B cell (primary cell): ENCODE measurements at regions not wholly inside any gene's neighbourhood (a gene's known extent, or its start where the extent isn't known, plus 50 kb on each side); places are given as distances from the start of the nearest gene placed in this dataset.

ENCODE experiments used
- ATAC-seq: fragments of 200-7000 bp; cut with Tn5 transposase; one replicate; pipeline ENCODE4 v1.10.0; 2021; ENCODE audit warnings: low read depth, mild to moderate bottlenecking, moderate number of reproducible peaks, moderate library complexity
- CTCF ChIA-PET: fragments of 350-600 bp; sonication (Branson Sonifier 250); formaldehyde crosslinking; loops from one replicate; lab custom pipeline; 2021; ENCODE audit warnings: antibody characterized with exemption, inconsistent platforms; lab: Charles Lee
- POLR2A ChIA-PET: fragments of 350-600 bp; sonication (Branson Sonifier 250); formaldehyde crosslinking; loops from one replicate; lab custom pipeline; 2021; ENCODE audit warnings: antibody characterized with exemption; lab: Charles Lee
- DNase-seq: peaks from one replicate; pipeline ENCODE4 v3.0.0; 2013
- H2AFZ ChIP-seq: 2 replicates; pipeline ENCODE4 v1.6.1; 2012; ENCODE audit warnings: mild to moderate bottlenecking, low read depth, low read length; ENCODE audit not compliant: insufficient read depth, poor library complexity, severe bottlenecking
- H3K27ac ChIP-seq, 2 donors: 1 replicate in 1 of 2; 2 replicates in 1 of 2; pipeline ENCODE4 v1.5.1; 2012 to 2013; ENCODE audit warnings: low read length in 2 of 2, mild to moderate bottlenecking in 2 of 2, moderate library complexity in 1 of 2
- H3K27me3 ChIP-seq, 4 experiments: fragments of 200-600 bp in 1 of 4; sonication (generic) in 1 of 4; replicated peaks in 1 of 4; 1 replicate in 2 of 4; 2 replicates in 2 of 4; pipeline versions ENCODE4 v1.6.1 to v1.7.0; 2013 to 2016; ENCODE audit warnings: low read length in 3 of 4, mild to moderate bottlenecking in 2 of 4, mixed read lengths in 1 of 4, moderate library complexity in 1 of 4; ENCODE audit not compliant: insufficient read depth in 4 of 4, control insufficient read depth in 3 of 4; ENCODE audit errors: control extremely low read depth in 1 of 4
- H3K36me3 ChIP-seq, 2 experiments: replicated peaks in 1 of 2; 1 replicate in 1 of 2; 2 replicates in 1 of 2; pipeline versions ENCODE4 v1.6.1 to v1.7.1; 2013; ENCODE audit warnings: low read length in 1 of 2; ENCODE audit not compliant: insufficient read depth in 2 of 2, control insufficient read depth in 1 of 2; ENCODE audit errors: control extremely low read depth in 1 of 2, extremely low read depth in 1 of 2
- H3K4me1 ChIP-seq, 2 donors: fragments of 200-600 bp in 1 of 2; sonication (generic) in 1 of 2; 1 replicate in 1 of 2; 2 replicates in 1 of 2; pipeline versions ENCODE4 v1.5.1 to v1.6.1; 2013 to 2017; ENCODE audit warnings: low read length in 2 of 2; ENCODE audit not compliant: control insufficient read depth in 2 of 2, insufficient read depth in 2 of 2
- H3K4me2 ChIP-seq: replicated peaks from 2 replicates; pipeline ENCODE3; 2012; ENCODE audit warnings: mild to moderate bottlenecking, low read depth, low read length; ENCODE audit not compliant: poor library complexity, severe bottlenecking
- H3K4me3 ChIP-seq, 5 experiments: fragments of 200-600 bp in 1 of 5; sonication (generic) in 1 of 5; 1 replicate in 3 of 5; 2 replicates in 2 of 5; pipeline versions ENCODE4 v1.5.1 to v1.7.0; 2011 to 2016; ENCODE audit warnings: low read length in 4 of 5, mild to moderate bottlenecking in 4 of 5, low read depth in 2 of 5, control low read depth in 1 of 5, moderate library complexity in 1 of 5; ENCODE audit not compliant: insufficient read depth in 1 of 5; ENCODE audit errors: control extremely low read depth in 1 of 5, extremely low read depth in 1 of 5
- H3K79me2 ChIP-seq: fragments of 200-600 bp; sonication (generic); one replicate; pipeline ENCODE4 v1.6.0; 2016; ENCODE audit warnings: low read length; ENCODE audit not compliant: control insufficient read depth, insufficient read depth
- H3K9ac ChIP-seq: fragments of 200-600 bp; sonication (generic); 2 replicates; pipeline ENCODE4 v1.6.1; 2017; ENCODE audit warnings: mild to moderate bottlenecking, low read length, moderate library complexity
- H3K9me3 ChIP-seq, 3 donors: one replicate each; pipeline versions ENCODE4 v1.6.1 to v1.7.1; 2013; ENCODE audit warnings: low read length in 2 of 3; ENCODE audit not compliant: control insufficient read depth in 2 of 3, insufficient read depth in 1 of 3; ENCODE audit errors: control extremely low read depth in 1 of 3
- H4K20me1 ChIP-seq: 2 replicates; pipeline ENCODE4 v1.6.0; 2012; ENCODE audit warnings: mild to moderate bottlenecking, low read length; ENCODE audit not compliant: insufficient read depth, control insufficient read depth, poor library complexity, severe bottlenecking
- H3K27ac Mint-ChIP-seq: one replicate; pipeline ENCODE4 v1.8.0; 2021; ENCODE audit warnings: mixed read lengths
- H3K27me3 Mint-ChIP-seq: one replicate; pipeline ENCODE4 v1.8.0; 2021; ENCODE audit warnings: mixed read lengths
- H3K4me1 Mint-ChIP-seq: one replicate; pipeline ENCODE4 v1.8.0; 2021; ENCODE audit warnings: mixed read lengths
- H3K4me3 Mint-ChIP-seq: one replicate; pipeline ENCODE4 v1.8.0; 2021; ENCODE audit warnings: mixed read lengths
- H3K9me3 Mint-ChIP-seq: one replicate; pipeline ENCODE4 v1.8.0; 2022; ENCODE audit warnings: mixed read lengths; ENCODE audit not compliant: insufficient read depth
- EZH2 ChIP-seq: IDR thresholded peaks from 2 replicates; pipeline ENCODE4 v1.6.1; 2012; ENCODE audit warnings: borderline replicate concordance, low read depth, mild to moderate bottlenecking, moderate library complexity, low read length; ENCODE audit not compliant: insufficient read depth, poor library complexity, severe bottlenecking
- WGBS: methylation state at CpG from one replicate; pipeline ENCODE4 v1.1.5; 2013; ENCODE audit warnings: missing lambda C conversion rate; ENCODE audit not compliant: insufficient coverage; 5-methylcytosine and 5-hydroxymethylcytosine counted together
- intact Hi-C: fragments of 100-400 bp; cut with micrococcal nuclease; formaldehyde crosslinking; loops from one replicate; pipeline ENCODE4 v1.10.0; 2022
- TF ChIP-seq, protein P1 (sequence below): fragments of 200-600 bp; IDR thresholded peaks from one replicate; pipeline ENCODE4 v1.8.0; 2022; ENCODE audit warnings: antibody characterized with exemption, mild to moderate bottlenecking

DNA sequence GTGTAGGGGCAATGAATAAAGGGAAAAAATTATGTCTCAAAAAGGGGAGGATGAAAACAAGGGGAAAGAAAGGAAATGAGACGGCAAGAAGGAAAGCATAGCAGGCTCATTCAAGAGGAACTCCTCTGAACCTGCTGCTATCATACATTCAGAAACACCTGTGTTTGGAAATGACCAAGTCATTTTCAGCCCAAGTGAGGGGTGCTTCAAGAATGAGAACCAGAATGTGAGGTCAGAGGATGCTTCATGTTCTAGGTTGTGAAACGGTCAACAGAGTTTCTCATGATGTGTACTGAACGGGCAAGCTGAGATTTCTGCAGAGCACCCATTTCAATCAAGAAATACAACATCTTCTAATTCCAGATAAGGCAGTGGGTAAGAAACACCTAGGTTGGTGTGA, 1367.2 kb upstream of the CELF4 start:
- DNase-seq (no peak), ATAC-seq (no peak)
- Histone ChIP-seq H3K27me3 (no peaks in the 10 kb centered on the region), H3K79me2 (no peaks in the 10 kb centered on the region), H3K36me3 (no peaks in the 10 kb centered on the region), H3K4me1 (no peaks in the 10 kb centered on the region), H3K27ac (no peak overlapping the region), H4K20me1 (no peaks in the 10 kb centered on the region), H2AFZ (no peak overlapping the region), H3K4me3 (no peak overlapping the region), H3K9ac (no peak overlapping the region), H3K4me2 (no peak overlapping the region), H3K9me3 (no peaks in the 10 kb centered on the region)
- Mint-ChIP-seq H3K27ac (no peak overlapping the region), H3K4me1 (no peaks in the 10 kb centered on the region), H3K9me3 (peaks cover 5% of the 10 kb centered on the region), H3K27me3 (no peaks in the 10 kb centered on the region), H3K4me3 (no peak overlapping the region)
- TF ChIP-seq EZH2: no peak
- TF ChIP-seq, protein P1, sequence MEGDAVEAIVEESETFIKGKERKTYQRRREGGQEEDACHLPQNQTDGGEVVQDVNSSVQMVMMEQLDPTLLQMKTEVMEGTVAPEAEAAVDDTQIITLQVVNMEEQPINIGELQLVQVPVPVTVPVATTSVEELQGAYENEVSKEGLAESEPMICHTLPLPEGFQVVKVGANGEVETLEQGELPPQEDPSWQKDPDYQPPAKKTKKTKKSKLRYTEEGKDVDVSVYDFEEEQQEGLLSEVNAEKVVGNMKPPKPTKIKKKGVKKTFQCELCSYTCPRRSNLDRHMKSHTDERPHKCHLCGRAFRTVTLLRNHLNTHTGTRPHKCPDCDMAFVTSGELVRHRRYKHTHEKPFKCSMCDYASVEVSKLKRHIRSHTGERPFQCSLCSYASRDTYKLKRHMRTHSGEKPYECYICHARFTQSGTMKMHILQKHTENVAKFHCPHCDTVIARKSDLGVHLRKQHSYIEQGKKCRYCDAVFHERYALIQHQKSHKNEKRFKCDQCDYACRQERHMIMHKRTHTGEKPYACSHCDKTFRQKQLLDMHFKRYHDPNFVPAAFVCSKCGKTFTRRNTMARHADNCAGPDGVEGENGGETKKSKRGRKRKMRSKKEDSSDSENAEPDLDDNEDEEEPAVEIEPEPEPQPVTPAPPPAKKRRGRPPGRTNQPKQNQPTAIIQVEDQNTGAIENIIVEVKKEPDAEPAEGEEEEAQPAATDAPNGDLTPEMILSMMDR: no peak
- ChIA-PET POLR2A (no interaction called here), CTCF (no interaction called here)
- WGBS: no CpG with 5 or more reads among the region's 3 CpGs
- intact Hi-C loops: no loop called here

DNA sequence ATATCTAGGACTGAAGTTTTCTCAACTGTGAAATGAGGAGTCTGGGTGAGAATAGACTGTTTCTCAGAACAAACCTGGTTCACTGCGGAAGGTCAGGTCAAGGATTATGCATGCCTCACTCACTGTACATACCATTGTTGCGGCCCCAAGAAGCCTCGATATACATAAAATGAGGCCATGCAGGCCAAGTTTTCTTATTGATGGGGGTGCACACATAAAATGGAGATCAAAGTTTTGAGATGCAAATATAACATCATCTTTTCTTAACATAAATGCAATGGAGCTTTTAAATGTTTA, 1366.1 kb upstream of the CELF4 start:
- peaks cover 5% of the 10 kb centered on the region for H3K9me3 Mint-ChIP-seq
- CTCF ChIA-PET: no interaction called here
- no peak overlapping the region for H3K4me3 ChIP-seq
- no peak overlapping the region for H3K27ac Mint-ChIP-seq
- H3K79me2 ChIP-seq: no peaks in the 10 kb centered on the region
- no peak overlapping the region for H3K27ac ChIP-seq
- H3K9ac ChIP-seq: no peak overlapping the region
- ATAC-seq (no peak), DNase-seq (no peak)
- H3K36me3 ChIP-seq: no peaks in the 10 kb centered on the region
- no peaks in the 10 kb centered on the region for H3K27me3 Mint-ChIP-seq
- H3K9me3 ChIP-seq: no peaks in the 10 kb centered on the region
- H4K20me1 ChIP-seq: no peaks in the 10 kb centered on the region
- WGBS: no CpG with 5 or more reads among the region's 3 CpGs
- H3K4me2 ChIP-seq: no peak overlapping the region
- no peak overlapping the region for H3K4me3 Mint-ChIP-seq
- POLR2A ChIA-PET: no interaction called here
- TF ChIP-seq EZH2: no peak
- no peaks in the 10 kb centered on the region for H3K27me3 ChIP-seq
- no peaks in the 10 kb centered on the region for H3K4me1 Mint-ChIP-seq
- intact Hi-C loops: no loop called here
- no peaks in the 10 kb centered on the region for H3K4me1 ChIP-seq
- no peak overlapping the region for H2AFZ ChIP-seq
